NCI-H2029 treated with DMSO at 0.1 percent for 48 hours (cell line): ENCODE measurements at regions not wholly inside any gene's neighbourhood (a gene's known extent, or its start where the extent isn't known, plus 50 kb on each side); places are given as distances from the start of the nearest gene placed in this dataset.

Source experiments
- DNase-seq: peaks from one replicate; lab custom pipeline; 2025; lab: John Stamatoyannopoulos, UW

- DNase-seq = no peak
Observed at GRCh38 chr10:89887406-89887805, 186.0 kb downstream of the KIF20B start.

- no peak for DNase-seq
Observed at GRCh38 chr10:89887830-89888229, 186.4 kb downstream of the KIF20B start.

DNA sequence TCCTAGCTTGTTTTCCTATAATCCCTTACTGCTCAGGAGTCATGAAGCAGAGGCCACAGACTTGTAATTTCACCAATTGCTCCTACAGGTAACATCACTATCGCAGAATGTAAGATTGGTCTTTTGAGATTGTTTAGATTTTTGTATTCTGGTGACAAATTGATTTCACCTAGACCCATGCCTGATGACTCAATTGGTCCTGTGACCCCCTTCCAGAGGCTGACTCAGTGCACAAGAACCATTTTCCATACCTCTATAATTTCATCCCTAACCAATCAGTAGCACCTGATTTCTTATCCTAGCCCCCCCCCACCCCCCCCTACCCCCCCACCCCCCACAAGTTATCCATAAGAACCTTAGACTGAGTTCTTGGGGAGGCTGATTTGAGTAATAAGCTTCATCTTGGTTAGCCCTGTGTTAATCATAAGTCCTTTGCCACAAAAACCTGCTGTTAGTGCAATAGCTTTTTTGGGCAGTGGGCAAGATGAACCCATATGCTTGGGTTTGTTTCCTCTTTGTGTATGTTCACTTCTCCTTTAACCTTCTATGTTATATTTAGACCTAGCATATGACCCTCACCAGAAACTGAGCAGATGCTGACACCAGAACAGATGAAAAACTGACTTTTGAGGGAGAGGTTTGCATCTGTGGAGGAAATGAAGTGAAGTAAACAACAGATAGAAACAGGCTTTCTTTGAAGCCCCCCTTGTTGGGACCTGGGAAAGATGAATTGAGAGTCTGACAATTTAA lies 187.1 kb downstream of the KIF20B start:
- DNase-seq = no peak

GRCh38 chr10:89889606-89890005 lies 188.2 kb downstream of the KIF20B start:
- DNase-seq = no peak

- DNase-seq = no peak
Observed at GRCh38 chr10:89891006-89891535, 189.7 kb downstream of the KIF20B start.

DNA sequence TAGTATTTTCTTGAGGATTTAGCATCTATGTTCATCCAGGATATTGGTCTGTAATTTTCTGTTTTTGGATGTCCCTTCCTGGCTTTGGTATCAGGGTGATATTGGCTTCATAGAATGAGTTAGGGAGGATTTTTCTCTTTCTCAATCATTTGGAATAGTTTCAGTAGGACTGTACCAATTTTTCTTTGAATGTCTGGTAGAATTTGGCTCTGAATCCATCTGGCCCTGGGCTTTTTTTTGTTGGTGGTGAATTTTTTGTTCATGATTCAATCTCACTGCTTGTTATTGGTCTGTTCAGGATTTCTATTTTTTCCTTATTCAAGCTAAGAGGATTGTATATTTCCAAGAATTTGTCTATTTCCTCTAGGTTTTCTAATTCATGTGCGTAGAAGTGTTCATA lies 192.7 kb downstream of the KIF20B start:
- DNase-seq = no peak

GRCh38 chr10:89900554-89900953 lies 199.2 kb downstream of the KIF20B start:
- DNase-seq = no peak

- no peak for DNase-seq
Observed at GRCh38 chr10:89901895-89902294, 200.5 kb downstream of the KIF20B start.

DNA sequence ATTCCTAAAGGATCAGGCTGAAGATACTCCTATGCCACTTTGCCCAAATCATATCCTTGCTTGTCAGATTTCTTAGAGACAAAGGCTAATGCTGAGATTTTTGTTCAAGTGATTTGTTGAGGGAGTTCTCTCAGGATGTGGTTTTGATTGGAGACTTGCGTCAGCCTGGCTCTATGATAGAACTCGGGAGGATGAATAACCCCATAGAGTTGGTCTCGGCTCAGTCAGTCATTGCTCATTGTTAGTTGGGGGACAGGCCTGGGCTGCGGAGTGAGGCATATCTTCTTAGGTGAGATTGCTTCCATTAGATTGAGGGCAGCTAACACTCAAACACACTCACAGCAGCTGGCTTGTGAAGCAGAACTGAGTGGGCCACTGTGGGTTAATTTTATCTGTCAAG lies 203.4 kb downstream of the KIF20B start:
- no peak for DNase-seq

- no peak for DNase-seq
Observed at GRCh38 chr10:89909752-89910151, 208.4 kb downstream of the KIF20B start.

DNA sequence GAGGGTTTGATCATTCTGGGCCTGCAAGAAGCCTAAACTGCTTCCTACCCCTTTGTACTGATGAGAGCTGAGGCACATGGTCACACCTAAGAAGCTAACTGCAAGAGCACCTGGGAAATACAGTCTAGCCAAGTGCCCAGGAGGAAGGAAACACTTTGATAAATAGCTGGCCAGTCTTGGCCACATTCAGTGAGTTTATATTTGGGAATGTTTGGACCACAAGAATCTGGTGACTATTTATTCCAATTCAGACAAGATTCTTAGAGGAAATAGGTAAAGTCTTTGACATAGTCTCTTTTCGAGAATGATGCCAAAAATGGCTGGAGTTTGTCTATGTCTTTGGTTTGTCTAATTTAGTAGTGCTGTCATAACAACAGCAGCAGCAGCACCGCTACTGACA lies 213.6 kb downstream of the KIF20B start:
- no peak for DNase-seq

DNA sequence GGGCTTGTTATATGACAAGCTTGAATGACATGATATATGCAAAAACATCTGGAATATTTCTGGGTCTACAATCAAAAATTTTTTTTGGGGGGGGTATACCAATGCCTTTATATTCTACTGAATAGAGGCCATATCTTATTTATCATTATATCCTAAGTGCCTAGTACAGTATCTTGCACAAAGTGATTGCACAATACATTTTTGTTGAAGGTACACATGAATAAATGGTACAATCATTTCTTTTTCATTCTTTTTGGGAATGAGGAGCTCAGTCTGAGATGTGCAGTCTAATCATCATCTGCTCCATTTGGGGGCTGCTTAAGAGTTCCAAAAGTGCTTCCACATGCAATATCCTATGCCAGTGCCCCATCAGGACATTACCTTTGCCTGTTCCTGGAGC lies 214.6 kb downstream of the KIF20B start:
- DNase-seq = no peak

- no peak for DNase-seq
Observed at GRCh38 chr10:89916468-89917215, 215.3 kb downstream of the KIF20B start.

DNA sequence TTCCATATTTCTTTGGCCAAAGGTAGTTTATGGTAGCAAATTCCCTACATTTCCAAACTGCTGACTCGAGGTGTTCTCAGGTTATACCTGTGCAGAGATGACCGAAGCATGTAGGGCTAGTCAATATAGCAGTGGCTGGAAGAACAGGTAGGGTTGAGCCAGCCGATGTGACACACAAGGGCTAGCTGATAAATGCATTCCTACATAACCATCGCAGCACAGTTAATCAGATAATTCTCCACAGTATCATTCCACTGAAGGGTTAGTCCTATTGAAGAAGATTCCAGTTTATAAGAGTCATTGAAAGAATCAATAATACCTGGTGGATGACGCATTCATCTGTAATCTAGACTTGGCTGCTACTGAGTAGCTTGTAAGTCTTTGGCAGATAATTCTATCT lies 220.0 kb downstream of the KIF20B start:
- no peak for DNase-seq

DNA sequence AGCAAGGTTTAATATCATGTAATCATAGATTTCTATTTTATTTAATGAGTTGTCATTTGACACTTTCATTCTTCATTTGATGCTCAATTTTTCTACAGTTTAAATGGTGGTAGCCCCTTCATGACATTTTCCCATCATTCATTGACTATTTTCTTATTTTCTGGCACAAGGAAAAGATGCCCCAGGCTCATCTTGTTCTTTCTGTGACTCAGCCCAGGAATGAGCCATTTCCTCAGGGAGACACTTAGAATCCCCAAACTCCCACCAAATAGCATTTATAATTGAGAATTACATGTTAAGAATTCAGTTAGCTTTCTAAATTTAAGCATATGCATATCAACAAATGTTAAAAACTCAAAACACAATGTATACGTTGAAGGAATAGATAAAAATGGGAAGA lies 222.3 kb downstream of the KIF20B start:
- no peak for DNase-seq

DNA sequence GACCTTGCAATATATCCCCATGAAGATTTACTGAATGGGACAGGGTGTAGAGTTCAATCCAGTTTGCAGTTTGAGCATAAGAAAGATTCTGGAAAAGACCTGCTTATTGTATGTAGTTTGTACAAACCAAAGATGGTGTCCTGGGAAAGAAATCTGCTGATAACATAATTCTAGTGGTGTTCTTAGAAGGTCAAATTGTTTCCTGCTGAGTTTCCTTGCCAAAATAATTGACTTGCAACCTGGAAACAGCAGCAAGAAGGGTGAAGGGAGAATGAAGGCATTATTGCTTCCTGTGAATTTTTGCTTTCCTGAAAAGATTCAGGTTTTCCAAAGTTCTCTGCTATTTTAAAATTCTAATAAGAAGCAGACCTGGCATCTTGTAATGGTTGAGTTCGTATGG lies 222.9 kb downstream of the KIF20B start:
- no peak for DNase-seq

GRCh38 chr10:89926736-89927135 lies 225.3 kb downstream of the KIF20B start:
- no peak for DNase-seq

GRCh38 chr10:89929282-89930026 lies 228.1 kb downstream of the KIF20B start:
- DNase-seq = no peak

GRCh38 chr10:89937494-89937893 lies 236.1 kb downstream of the KIF20B start:
- no peak for DNase-seq

DNA sequence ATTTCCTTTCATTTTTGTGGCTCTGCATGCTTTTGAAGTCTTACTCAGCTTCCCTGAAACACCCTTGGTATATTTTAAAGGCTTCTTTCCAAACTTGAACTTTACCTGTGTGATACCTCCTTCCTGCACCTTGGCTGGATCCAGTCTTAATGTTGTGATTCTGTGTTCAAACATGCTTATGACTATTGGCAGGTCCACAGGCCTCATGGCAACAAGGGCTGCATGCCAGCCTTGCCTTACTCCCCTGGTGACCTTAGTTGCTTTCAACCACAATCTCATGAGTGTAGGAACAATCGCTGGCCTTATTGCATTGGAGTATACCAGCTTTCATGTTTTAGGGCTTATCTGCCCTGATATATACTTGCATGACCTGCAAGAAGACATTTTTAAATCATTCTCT lies 238.7 kb downstream of the KIF20B start:
- no peak for DNase-seq

GRCh38 chr10:89942217-89942616 lies 240.8 kb downstream of the KIF20B start:
- no peak for DNase-seq

- no peak for DNase-seq
Observed at GRCh38 chr10:89944138-89944537, 242.7 kb downstream of the KIF20B start.

DNA sequence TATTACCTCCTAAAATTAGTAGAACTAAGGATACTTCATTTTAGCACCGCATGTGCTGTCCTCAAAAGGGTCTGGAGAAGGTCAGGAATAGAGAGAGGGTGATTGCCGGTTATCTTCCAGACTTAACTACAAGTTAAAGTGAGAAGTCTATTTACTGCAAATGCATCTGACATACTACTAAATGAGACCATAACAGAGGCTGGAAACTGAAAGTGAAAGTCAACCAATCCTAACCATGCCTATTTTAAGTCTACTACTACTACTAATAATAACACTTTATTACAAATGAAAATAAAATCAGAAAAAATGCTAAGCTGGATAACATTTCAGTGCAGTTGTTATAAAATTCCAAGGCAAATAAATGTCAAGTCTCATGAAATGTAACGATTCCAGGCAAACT lies 244.7 kb downstream of the KIF20B start:
- DNase-seq = no peak
